ENCODE measurements at regions not wholly inside any gene's neighbourhood (a gene's known extent, or its start where the extent isn't known, plus 50 kb on each side); places are given as distances from the start of the nearest gene placed in this dataset.

GRCh38 chr1:69058454-69058853, 509.3 kb upstream of the LRRC7 start:
- TF ChIP-seq EZH2 (optimal IDR thresholded peaks at IDR 0.05; ENCODE audit: low read depth, low read length) (no peak), CTCF (IDR thresholded peaks at IDR 0.05; ENCODE audit: low read length) (no peak)

Measured in MM.1S (cell line).